Stimulated activated CD4-positive, alpha-beta T cell treated with anti-CD3 and anti-CD28 coated beads, Interleukin-15, amount 100 ng/mL, for 1 hour (primary cell): ENCODE measurements at regions not wholly inside any gene's neighbourhood (a gene's known extent, or its start where the extent isn't known, plus 50 kb on each side); places are given as distances from the start of the nearest gene placed in this dataset.
"Not testable (repeated sequence)": the region's sequence is repeated elsewhere in the genome, so short reads cannot be mapped to it uniquely, and the experiment has no call there.

ENCODE experiments used
- DNase-seq, 2 donors: peaks; one replicate each; pipeline ENCODE4 v3.0.0-alpha.2; 2020; ENCODE audit warnings: low read depth in 1 of 2, low spot score in 1 of 2

- no peak for DNase-seq
Measured at GRCh38 chr5:163569284-163569683, 63.9 kb downstream of the MAT2B start.

GRCh38 chr5:163571744-163572143 is 66.3 kb downstream of the MAT2B start:
- no peak for DNase-seq

GRCh38 chr5:163574472-163575440 is 69.3 kb downstream of the MAT2B start:
- no peak for DNase-seq

- no peak for DNase-seq
Measured at GRCh38 chr5:163578652-163579051, 73.2 kb downstream of the MAT2B start.

GRCh38 chr5:163579729-163580128 is 74.3 kb downstream of the MAT2B start:
- DNase-seq = no peak

- DNase-seq = no peak
Measured at GRCh38 chr5:163580516-163580915, 75.1 kb downstream of the MAT2B start.

GRCh38 chr5:163583491-163584153 is 78.2 kb downstream of the MAT2B start:
- DNase-seq = not testable (repeated sequence)

- no peak for DNase-seq
Measured at GRCh38 chr5:163585206-163585605, 79.8 kb downstream of the MAT2B start.

GRCh38 chr5:163586531-163586956 is 81.1 kb downstream of the MAT2B start:
- DNase-seq = no peak

- DNase-seq = no peak
Measured at GRCh38 chr5:163594951-163595350, 89.5 kb downstream of the MAT2B start.

- DNase-seq = no peak
Measured at GRCh38 chr5:163595932-163596607, 90.7 kb downstream of the MAT2B start.

GRCh38 chr5:163596608-163597315 is 91.3 kb downstream of the MAT2B start:
- DNase-seq = no peak

- no peak for DNase-seq
Measured at GRCh38 chr5:163604013-163604412, 98.6 kb downstream of the MAT2B start.

GRCh38 chr5:163607256-163607655 is 101.8 kb downstream of the MAT2B start:
- DNase-seq = no peak

- no peak for DNase-seq
Measured at GRCh38 chr5:163608621-163609020, 103.2 kb downstream of the MAT2B start.

- DNase-seq = no peak
Measured at GRCh38 chr5:163609910-163610309, 104.5 kb downstream of the MAT2B start.

GRCh38 chr5:163612358-163613149 is 107.1 kb downstream of the MAT2B start:
- DNase-seq = no peak

GRCh38 chr5:163613150-163613442 is 107.7 kb downstream of the MAT2B start:
- DNase-seq = no peak

GRCh38 chr5:163614787-163615186 is 109.4 kb downstream of the MAT2B start:
- no peak for DNase-seq

- no peak for DNase-seq
Measured at GRCh38 chr5:163619273-163619934, 114.0 kb downstream of the MAT2B start.
